Adipocyte (in vitro differentiated cells): ENCODE measurements at regions not wholly inside any gene's neighbourhood (a gene's known extent, or its start where the extent isn't known, plus 50 kb on each side); places are given as distances from the start of the nearest gene placed in this dataset.
"Not testable (repeated sequence)": the region's sequence is repeated elsewhere in the genome, so short reads cannot be mapped to it uniquely, and the experiment has no call there.

Experiments
- DNase-seq: peaks from one replicate; pipeline ENCODE4 v3.0.0-alpha.2; 2015; ENCODE audit warnings: low read depth
- H3K27me3 ChIP-seq: replicated peaks from 2 replicates; pipeline ENCODE4 v1.7.0; 2013; ENCODE audit warnings: mild to moderate bottlenecking, low read length, moderate library complexity; ENCODE audit not compliant: control insufficient read depth, insufficient read depth
- H3K36me3 ChIP-seq: 2 replicates; pipeline ENCODE4 v1.7.0; 2013; ENCODE audit warnings: low read length, mild to moderate bottlenecking, moderate library complexity; ENCODE audit not compliant: control insufficient read depth, insufficient read depth, severe bottlenecking
- H3K4me1 ChIP-seq: 2 replicates; pipeline ENCODE4 v1.7.0; 2013; ENCODE audit warnings: mild to moderate bottlenecking, low read length, moderate library complexity; ENCODE audit not compliant: control insufficient read depth, insufficient read depth
- H3K4me3 ChIP-seq: 2 replicates; pipeline ENCODE4 v1.7.0; 2013; ENCODE audit warnings: mild to moderate bottlenecking, low read length, moderate library complexity
- H3K9ac ChIP-seq: 2 replicates; pipeline ENCODE4 v1.7.0; 2013; ENCODE audit warnings: mild to moderate bottlenecking, low read length, moderate library complexity
- H3K9me3 ChIP-seq: 2 replicates; pipeline ENCODE4 v1.7.0; 2013; ENCODE audit warnings: mild to moderate bottlenecking, low read length, moderate library complexity; ENCODE audit not compliant: control insufficient read depth

DNA sequence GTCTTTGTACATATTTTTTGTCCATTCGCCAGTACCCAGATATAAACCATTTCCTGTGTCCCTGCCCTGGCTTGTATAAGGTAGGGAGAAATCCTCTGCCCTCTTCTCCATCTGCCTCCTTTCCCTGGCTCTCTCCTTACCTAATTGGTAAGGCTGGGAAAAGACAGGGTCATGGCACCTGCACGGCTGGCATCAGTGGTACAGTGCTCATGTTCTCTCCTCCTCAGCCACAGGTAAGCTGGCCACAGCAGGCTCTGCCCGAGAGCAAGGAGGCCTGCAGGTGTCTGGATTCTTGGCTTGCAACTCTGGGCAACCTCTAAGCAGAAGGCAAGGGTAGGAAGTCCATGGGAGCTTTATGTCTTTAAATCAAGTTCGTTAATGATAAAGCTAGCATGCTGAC is 419.9 kb downstream of the BUD13 start:
- Histone ChIP-seq H3K36me3 (no peaks in the 10 kb centered on the region), H3K4me1 (no peaks in the 10 kb centered on the region), H3K9ac (no peak overlapping the region), H3K4me3 (no peak overlapping the region), H3K27me3 (peaks cover 8% of the 10 kb centered on the region), H3K9me3 (no peaks in the 10 kb centered on the region)
- no peak for DNase-seq

DNA sequence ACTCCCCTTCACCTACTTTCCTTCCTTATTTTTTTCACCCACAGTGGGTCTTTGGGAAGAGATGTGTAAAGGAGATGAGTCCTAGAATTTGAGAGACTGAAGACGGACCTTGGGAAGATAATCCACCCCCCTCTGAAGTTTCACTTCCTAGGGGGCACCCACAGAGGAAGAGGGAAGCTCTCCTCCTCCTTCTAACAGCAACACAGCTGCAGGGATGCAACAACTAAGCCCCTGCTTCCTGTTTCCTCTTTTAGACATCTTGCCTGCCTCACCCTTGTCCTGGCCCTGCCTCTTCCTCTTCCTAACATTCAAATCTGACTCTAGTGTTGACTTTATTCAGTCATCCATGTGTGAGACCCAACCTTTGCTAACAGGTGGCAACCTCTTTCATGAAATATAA is 424.6 kb downstream of the BUD13 start:
- Histone ChIP-seq H3K9me3 (no peaks in the 10 kb centered on the region), H3K4me3 (no peak overlapping the region), H3K36me3 (no peaks in the 10 kb centered on the region), H3K4me1 (no peaks in the 10 kb centered on the region), H3K27me3 (no peaks in the 10 kb centered on the region), H3K9ac (no peak overlapping the region)
- no peak for DNase-seq

DNA sequence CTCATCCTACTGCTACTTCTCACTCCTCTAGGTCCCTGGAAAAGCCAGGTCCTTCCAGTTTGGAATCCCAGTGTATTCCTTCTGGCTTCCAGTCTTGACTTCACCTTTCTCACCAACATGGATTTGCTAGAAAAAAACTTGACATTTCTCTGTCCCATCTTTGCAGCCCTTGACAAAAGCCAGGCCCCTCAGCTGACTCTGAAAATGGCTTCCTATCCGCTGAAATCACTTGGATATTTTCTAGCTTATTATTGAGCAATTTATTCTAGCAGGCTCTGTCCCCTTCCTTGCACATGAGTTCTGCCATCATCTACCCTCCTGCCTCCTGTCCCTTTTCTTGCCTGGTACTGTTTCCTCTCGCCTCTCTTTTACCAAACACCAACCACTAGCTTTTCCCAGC is 427.2 kb downstream of the BUD13 start:
- Histone ChIP-seq H3K4me3 (no peak overlapping the region), H3K27me3 (no peaks in the 10 kb centered on the region), H3K36me3 (no peaks in the 10 kb centered on the region), H3K9me3 (no peaks in the 10 kb centered on the region), H3K4me1 (no peaks in the 10 kb centered on the region), H3K9ac (no peak overlapping the region)
- DNase-seq, result no peak

DNA sequence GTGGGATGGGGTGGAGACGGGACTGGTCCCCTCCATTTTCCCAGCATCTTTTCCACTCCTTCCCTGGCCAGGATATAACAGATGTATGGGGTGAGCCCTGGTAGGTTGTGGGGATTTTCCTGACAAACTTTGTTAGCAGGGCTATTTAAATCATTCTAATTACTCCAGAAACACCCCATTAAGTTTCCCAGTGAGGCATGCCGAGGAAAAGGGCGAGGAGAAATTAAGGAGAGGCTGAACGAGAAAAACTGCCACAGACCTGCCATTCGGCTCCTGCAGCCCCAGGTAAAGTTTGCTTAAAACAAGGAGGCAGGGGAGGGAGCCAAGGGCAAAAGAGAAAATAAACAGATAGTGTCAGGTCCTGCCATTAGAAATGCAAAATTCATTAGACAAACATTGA is 428.2 kb downstream of the BUD13 start:
- Histone ChIP-seq H3K9ac (no peak overlapping the region), H3K9me3 (no peaks in the 10 kb centered on the region), H3K4me3 (no peak overlapping the region), H3K27me3 (no peaks in the 10 kb centered on the region), H3K36me3 (no peaks in the 10 kb centered on the region), H3K4me1 (no peaks in the 10 kb centered on the region)
- no peak for DNase-seq

DNA sequence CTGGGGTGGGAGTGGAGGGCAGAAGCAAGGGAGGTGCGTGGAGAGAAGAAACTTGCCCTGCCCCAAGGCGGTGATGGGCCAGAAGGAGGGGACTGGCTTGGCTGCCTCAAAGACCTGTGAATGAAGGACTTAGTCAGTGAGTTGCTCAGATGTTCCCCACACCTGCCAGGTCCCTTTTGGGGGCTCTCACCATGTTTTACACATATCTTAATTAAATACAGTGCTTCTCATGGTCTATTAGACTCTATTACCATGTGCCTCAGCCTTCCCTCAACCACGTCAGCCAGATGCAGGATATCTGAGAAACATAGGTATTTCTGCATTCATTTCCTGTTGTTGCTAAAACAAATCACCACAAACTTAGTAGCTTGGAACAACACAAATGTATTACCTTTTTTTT is 429.5 kb downstream of the BUD13 start:
- Histone ChIP-seq H3K36me3 (no peaks in the 10 kb centered on the region), H3K4me3 (no peak overlapping the region), H3K4me1 (no peaks in the 10 kb centered on the region), H3K27me3 (no peaks in the 10 kb centered on the region), H3K9ac (no peak overlapping the region), H3K9me3 (no peaks in the 10 kb centered on the region)
- DNase-seq, result no peak

DNA sequence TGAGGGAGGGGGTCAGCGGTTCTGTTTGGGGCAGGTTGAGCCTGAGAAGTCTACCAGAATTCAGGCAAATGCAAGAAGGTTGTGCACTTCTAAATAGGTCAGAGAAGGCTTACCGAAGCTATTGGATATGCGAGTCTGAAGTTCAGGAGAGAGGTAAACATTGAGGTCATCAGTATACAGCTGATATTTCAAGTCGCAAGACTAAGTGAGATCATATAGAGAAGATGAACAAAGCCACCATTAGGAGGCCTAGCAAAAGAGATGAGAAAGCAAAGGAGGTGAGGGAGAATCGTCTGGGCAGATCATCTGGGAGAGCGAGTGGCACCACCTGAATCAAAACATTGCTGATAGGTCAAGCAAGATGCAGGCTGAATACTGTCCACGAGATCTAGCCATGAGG is 430.6 kb downstream of the BUD13 start:
- H3K4me1 ChIP-seq, result no peaks in the 10 kb centered on the region
- DNase-seq, result no peak
- peaks cover 4% of the 10 kb centered on the region for H3K9me3 ChIP-seq
- H3K36me3 ChIP-seq, result no peaks in the 10 kb centered on the region
- no peak overlapping the region for H3K4me3 ChIP-seq
- H3K9ac ChIP-seq, result no peak overlapping the region
- H3K27me3 ChIP-seq, result no peaks in the 10 kb centered on the region

DNA sequence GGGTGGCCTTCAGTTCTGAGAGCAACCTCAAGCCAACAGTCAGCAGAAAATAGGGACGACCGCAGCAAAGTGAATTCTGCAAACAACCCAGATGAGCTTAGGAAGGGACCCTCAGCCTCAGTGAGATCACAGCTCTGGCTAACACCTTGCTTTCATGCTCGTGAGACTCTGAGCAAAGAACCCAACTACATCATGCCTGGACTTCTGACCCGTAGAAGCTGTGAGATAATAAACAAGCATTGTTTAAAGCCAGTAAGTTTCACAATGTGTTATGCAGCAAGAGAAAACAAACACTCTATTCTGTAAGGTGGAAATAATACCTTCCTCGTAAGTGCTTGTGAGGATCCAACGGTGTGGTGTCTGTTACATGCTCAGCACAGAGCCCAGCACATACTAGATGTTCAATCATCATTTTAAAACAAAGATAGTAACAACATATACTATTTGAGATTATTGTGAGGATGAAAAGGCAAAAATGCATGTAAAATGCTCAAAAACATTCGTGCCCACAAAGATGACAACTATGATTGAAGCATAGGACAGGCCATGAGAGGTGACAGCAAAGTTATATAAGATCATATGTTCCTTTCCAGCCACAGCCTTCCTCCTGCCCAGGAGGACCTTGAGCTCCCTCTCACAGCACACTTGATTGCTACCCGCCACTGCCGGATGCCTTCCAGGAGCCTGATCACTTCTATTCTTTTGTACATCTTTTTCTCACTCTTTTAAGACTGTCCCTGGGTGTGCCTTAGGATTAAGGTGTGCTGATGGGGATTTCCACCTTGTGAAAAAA is 433.3 kb downstream of the BUD13 start:
- Histone ChIP-seq H3K9ac (no peak overlapping the region), H3K27me3 (no peaks in the 10 kb centered on the region), H3K4me3 (no peak overlapping the region), H3K9me3 (peaks cover 7% of the 10 kb centered on the region), H3K4me1 (no peaks in the 10 kb centered on the region), H3K36me3 (no peaks in the 10 kb centered on the region)
- no peak for DNase-seq

DNA sequence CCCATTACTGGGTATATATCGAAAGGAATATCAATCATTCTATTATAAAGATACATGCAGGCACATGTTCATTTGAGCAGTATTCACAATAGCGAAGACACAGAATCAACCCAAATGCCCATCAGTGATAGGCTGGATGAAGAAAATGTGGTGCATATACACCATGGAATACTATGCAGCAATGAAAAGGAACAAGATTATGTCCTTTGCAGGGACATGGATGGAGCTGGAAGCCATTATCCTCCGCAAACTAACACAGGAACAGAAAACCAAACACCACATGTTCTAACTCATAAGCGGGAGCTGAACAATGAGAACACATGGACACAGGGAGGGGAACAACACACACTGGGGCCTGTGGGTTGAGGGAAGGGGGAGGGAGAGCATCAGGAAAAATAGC is 434.3 kb downstream of the BUD13 start:
- DNase-seq, result not testable (repeated sequence)

DNA sequence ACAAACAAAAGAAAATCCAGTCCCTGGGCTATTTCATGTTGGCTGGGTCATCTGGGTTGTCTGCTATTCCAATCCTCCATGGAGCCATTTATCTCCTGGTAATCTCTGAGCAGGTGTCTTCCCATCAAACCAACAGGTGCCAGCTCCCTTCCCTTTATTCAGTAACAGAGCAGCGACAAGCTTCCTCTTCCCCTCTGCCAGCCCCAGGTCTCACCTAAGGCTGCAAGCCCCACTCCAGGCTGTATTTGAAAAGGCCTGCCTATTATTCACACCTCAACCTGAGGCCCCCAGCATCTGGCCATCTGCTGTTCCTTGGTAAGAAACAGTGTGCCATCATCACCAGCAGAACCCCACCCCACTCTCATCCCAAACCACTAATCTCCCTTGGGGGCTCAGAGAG is 436.2 kb downstream of the BUD13 start:
- no peak overlapping the region for H3K9ac ChIP-seq
- H3K4me3 ChIP-seq, result no peak overlapping the region
- H3K36me3 ChIP-seq, result no peaks in the 10 kb centered on the region
- no peak for DNase-seq
- H3K27me3 ChIP-seq, result no peaks in the 10 kb centered on the region
- peaks cover 7% of the 10 kb centered on the region for H3K9me3 ChIP-seq
- H3K4me1 ChIP-seq, result no peaks in the 10 kb centered on the region

More for the DNA sequence above, 434.3 kb downstream of the BUD13 start:
- H3K4me1 ChIP-seq, H3K4me3 ChIP-seq, H3K9ac ChIP-seq, H3K27me3 ChIP-seq, H3K9me3 ChIP-seq, H3K36me3 ChIP-seq: not testable (repeated sequence)

DNA sequence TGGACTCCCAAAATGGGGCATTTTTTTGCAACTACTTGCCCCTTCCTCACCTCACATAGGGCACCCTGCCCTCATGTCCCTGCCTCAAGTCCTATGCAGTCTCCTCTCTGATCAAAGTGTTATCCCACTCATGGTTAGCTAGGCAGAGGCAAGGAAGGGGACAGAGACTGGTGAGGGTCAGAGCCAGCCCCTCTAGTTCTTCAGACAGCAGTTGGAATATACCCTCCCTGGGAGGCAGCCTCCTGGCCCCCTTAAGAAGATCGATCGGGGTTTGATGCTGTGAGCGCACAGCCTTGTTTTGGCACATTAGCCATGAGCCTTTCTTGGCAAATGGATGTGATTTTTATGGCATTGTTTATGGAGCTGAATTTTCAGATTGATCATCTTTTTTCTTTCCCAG is 436.9 kb downstream of the BUD13 start:
- DNase-seq, result no peak
- Histone ChIP-seq H3K9me3 (peaks cover 7% of the 10 kb centered on the region), H3K4me3 (no peak overlapping the region)

DNA sequence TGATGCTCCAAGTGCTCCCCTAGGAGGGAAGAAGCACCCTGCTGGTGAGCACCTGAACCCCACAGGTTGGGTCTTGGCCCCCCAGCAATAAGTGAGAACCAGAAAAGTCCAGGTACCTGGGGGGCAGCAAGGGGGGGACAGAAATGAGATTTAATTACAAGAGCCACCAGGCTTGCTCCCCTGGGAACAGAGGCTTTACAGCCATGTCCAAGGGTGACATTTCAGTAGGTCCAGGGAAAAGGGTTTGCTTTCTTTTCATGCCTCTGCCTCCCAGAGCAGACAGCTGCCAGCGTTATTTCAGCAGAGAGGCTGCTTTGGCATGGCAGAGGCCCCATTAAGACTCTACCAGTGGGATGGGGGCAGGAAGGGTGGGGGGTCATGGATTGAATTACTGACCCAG is 437.7 kb downstream of the BUD13 start:
- H3K27me3 ChIP-seq, result no peaks in the 10 kb centered on the region
- H3K4me1 ChIP-seq, result no peaks in the 10 kb centered on the region
- no peak for DNase-seq
- H3K36me3 ChIP-seq, result no peaks in the 10 kb centered on the region
- no peak overlapping the region for H3K9ac ChIP-seq
- no peak overlapping the region for H3K4me3 ChIP-seq
- peaks cover 7% of the 10 kb centered on the region for H3K9me3 ChIP-seq

More for the DNA sequence above, 436.9 kb downstream of the BUD13 start:
- Histone ChIP-seq H3K4me1 (no peaks in the 10 kb centered on the region), H3K9ac (no peak overlapping the region), H3K27me3 (no peaks in the 10 kb centered on the region), H3K36me3 (no peaks in the 10 kb centered on the region)

DNA sequence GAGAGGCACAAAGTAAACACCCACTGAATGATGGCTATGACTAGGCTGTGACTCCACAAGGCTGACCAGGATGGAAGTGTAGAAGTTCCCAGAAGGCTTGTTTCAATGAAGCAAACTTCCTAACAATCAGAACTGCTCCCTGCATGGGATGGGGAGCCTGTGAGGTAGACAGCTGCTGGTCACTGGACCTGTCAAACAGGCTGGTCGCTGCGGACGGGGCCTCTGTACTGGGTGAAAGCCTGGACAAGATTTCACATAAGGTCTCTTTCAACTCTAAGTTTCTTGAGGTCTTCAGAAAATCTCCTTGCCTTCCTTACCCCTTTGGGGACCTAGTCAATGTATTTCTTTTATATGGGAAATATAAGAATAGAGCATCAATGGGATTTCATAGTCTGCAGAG is 438.2 kb downstream of the BUD13 start:
- no peaks in the 10 kb centered on the region for H3K4me1 ChIP-seq
- no peak overlapping the region for H3K9ac ChIP-seq
- DNase-seq, result no peak
- H3K27me3 ChIP-seq, result no peaks in the 10 kb centered on the region
- no peaks in the 10 kb centered on the region for H3K36me3 ChIP-seq
- H3K4me3 ChIP-seq, result no peak overlapping the region
- peaks cover 7% of the 10 kb centered on the region for H3K9me3 ChIP-seq
